ENCODE measurements at regions not wholly inside any gene's neighbourhood (a gene's known extent, or its start where the extent isn't known, plus 50 kb on each side); places are given as distances from the start of the nearest gene placed in this dataset.

DNA sequence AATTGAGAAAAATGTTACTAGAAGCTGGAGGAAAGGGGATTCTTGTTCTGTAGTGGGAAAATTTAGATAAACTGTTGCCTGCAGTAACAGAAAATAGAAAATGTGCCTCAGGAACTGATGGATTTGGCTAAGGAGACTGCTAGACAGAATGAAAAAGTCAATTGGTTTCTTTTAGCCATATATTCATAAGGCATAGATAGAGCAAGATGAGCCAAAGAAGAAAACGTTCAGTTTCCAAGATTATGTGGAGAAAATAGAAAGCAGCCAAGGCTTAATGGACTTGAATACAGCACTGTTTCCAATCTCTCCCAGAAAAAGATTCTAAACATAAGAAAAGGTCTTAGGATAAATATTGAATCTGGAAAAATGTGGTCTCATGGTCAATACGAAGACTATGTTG, 115.1 kb upstream of the TCF21 start:
- no peak overlapping the region for H3K4me3 ChIP-seq (ENCODE audit: low read length)
- no peak overlapping the region for H3K27ac ChIP-seq (ENCODE audit: low read length)
- no peaks in the 10 kb centered on the region for H4K20me1 ChIP-seq (ENCODE audit: insufficient read depth)
- no peaks in the 10 kb centered on the region for H3K36me3 ChIP-seq (ENCODE audit: insufficient read depth, low read length)
- no peak overlapping the region for H2AFZ ChIP-seq (ENCODE audit: low read depth, low read length)
- H3K27me3 ChIP-seq (ENCODE audit: insufficient read depth, low read depth, low read length) = no peaks in the 10 kb centered on the region
- H3K79me2 ChIP-seq (replicated peaks; ENCODE audit: insufficient read depth, low read length) = no peaks in the 10 kb centered on the region
- TF ChIP-seq EP300 (conservative IDR thresholded peaks at IDR 0.05; ENCODE audit: poor library complexity, severe bottlenecking) = no peak
- no peaks in the 10 kb centered on the region for H3F3A ChIP-seq (ENCODE audit: insufficient read depth, low read length, poor library complexity, severe bottlenecking)
- H3K9me2 ChIP-seq (ENCODE audit: insufficient read depth, low read length) = no peaks in the 10 kb centered on the region
- H3K9me3 ChIP-seq (ENCODE audit: low read length) = no peaks in the 10 kb centered on the region
- no peak overlapping the region for H3K4me2 ChIP-seq (ENCODE audit: low read length)
- H3K9ac ChIP-seq (ENCODE audit: low read length) = no peak overlapping the region

GRCh38 chr6:133774356-133774755, 114.6 kb upstream of the TCF21 start:
- no peak overlapping the region for H3K4me3 ChIP-seq (ENCODE audit: low read length)
- no peaks in the 10 kb centered on the region for H3K36me3 ChIP-seq (ENCODE audit: insufficient read depth, low read length)
- H3F3A ChIP-seq (ENCODE audit: insufficient read depth, low read length, poor library complexity, severe bottlenecking) = no peaks in the 10 kb centered on the region
- no peaks in the 10 kb centered on the region for H3K9me3 ChIP-seq (ENCODE audit: low read length)
- H3K27ac ChIP-seq (ENCODE audit: low read length) = no peak overlapping the region
- H3K9me2 ChIP-seq (ENCODE audit: insufficient read depth, low read length) = no peaks in the 10 kb centered on the region
- no peak overlapping the region for H3K4me2 ChIP-seq (ENCODE audit: low read length)
- no peak overlapping the region for H2AFZ ChIP-seq (ENCODE audit: low read depth, low read length)
- H3K27me3 ChIP-seq (ENCODE audit: insufficient read depth, low read depth, low read length) = no peaks in the 10 kb centered on the region
- no peaks in the 10 kb centered on the region for H3K79me2 ChIP-seq (replicated peaks; ENCODE audit: insufficient read depth, low read length)
- no peaks in the 10 kb centered on the region for H4K20me1 ChIP-seq (ENCODE audit: insufficient read depth)
- H3K9ac ChIP-seq (ENCODE audit: low read length) = no peak overlapping the region
- TF ChIP-seq REST (IDR thresholded peaks at IDR 0.05; ENCODE audit: borderline replicate concordance) = no peak
- no peak for TF ChIP-seq MXI1 (conservative IDR thresholded peaks at IDR 0.05; ENCODE audit: poor library complexity, severe bottlenecking)
- TF ChIP-seq POLR2AphosphoS5 (IDR thresholded peaks at IDR 0.05) = no peak
- no peak for TF ChIP-seq RAD21 (conservative IDR thresholded peaks at IDR 0.05)
- TF ChIP-seq, protein P1, sequence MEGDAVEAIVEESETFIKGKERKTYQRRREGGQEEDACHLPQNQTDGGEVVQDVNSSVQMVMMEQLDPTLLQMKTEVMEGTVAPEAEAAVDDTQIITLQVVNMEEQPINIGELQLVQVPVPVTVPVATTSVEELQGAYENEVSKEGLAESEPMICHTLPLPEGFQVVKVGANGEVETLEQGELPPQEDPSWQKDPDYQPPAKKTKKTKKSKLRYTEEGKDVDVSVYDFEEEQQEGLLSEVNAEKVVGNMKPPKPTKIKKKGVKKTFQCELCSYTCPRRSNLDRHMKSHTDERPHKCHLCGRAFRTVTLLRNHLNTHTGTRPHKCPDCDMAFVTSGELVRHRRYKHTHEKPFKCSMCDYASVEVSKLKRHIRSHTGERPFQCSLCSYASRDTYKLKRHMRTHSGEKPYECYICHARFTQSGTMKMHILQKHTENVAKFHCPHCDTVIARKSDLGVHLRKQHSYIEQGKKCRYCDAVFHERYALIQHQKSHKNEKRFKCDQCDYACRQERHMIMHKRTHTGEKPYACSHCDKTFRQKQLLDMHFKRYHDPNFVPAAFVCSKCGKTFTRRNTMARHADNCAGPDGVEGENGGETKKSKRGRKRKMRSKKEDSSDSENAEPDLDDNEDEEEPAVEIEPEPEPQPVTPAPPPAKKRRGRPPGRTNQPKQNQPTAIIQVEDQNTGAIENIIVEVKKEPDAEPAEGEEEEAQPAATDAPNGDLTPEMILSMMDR (IDR thresholded peaks at IDR 0.05; ENCODE audit: poor library complexity, severe bottlenecking) = no peak
- no peak for TF ChIP-seq SMC3 (conservative IDR thresholded peaks at IDR 0.05; ENCODE audit: poor library complexity)
- no peak for TF ChIP-seq TAF1 (IDR thresholded peaks at IDR 0.05; ENCODE audit: low read depth)
- TF ChIP-seq EZH2 (IDR thresholded peaks at IDR 0.05; ENCODE audit: borderline replicate concordance, insufficient read depth, low read length, poor library complexity, severe bottlenecking) = no peak
- TF ChIP-seq EP300 (conservative IDR thresholded peaks at IDR 0.05; ENCODE audit: poor library complexity, severe bottlenecking) = no peak

Measured in neural cell (in vitro differentiated cells).